GM12874 (cell line): ENCODE measurements at regions not wholly inside any gene's neighbourhood (a gene's known extent, or its start where the extent isn't known, plus 50 kb on each side); places are given as distances from the start of the nearest gene placed in this dataset.

ENCODE experiments used
- TF ChIP-seq, protein P1 (sequence below): IDR thresholded peaks from 2 replicates; pipeline ENCODE4 v1.5.1; 2011; ENCODE audit warnings: low read depth, mild to moderate bottlenecking, control low read depth, low read length, moderate library complexity; ENCODE audit not compliant: insufficient read depth

DNA sequence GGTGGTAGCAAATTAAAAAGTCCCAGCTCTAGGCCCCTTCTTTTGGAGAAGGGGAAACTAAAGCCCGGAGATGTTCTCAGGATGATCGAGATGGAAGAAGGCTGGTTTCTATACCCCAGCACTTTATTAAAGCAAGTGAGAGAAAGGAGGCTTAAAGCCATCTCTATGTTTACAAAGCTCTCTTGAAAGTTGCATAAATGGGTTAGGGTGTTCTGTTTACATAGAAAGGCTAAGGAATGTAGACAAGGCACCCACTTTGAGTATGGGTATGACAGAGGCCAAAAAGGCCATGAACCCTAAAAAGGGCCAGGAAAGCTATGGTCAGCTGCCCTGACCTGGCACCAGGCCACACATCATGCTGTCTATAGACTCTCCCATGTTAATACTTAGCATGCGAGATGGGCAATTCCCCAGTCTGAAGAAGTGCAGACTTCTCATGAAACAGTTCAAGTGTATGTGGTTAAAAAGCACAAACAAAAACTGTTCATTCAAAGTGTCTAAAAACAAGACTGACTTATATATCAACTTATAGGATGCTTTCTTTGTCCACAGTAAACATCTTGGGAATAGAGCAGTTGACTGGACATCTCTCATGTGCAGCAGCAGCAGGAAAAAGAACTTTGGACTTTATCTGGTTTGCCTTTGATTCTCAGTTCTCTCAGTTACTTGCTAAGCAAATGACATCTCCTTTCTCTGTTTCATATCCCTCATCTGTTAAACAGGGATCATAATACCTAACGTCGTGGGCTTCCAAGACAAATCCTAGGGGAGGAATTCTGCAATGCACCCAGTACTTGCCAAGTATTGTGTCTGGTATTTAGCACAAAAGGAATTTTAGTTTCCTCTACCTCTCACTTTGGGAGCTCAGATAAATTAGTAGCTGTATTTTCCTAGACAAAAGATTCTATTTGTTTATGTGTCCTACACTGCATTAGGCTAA lies 521.6 kb downstream of the PLPP3 start:
- TF ChIP-seq, protein P1, sequence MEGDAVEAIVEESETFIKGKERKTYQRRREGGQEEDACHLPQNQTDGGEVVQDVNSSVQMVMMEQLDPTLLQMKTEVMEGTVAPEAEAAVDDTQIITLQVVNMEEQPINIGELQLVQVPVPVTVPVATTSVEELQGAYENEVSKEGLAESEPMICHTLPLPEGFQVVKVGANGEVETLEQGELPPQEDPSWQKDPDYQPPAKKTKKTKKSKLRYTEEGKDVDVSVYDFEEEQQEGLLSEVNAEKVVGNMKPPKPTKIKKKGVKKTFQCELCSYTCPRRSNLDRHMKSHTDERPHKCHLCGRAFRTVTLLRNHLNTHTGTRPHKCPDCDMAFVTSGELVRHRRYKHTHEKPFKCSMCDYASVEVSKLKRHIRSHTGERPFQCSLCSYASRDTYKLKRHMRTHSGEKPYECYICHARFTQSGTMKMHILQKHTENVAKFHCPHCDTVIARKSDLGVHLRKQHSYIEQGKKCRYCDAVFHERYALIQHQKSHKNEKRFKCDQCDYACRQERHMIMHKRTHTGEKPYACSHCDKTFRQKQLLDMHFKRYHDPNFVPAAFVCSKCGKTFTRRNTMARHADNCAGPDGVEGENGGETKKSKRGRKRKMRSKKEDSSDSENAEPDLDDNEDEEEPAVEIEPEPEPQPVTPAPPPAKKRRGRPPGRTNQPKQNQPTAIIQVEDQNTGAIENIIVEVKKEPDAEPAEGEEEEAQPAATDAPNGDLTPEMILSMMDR: no peak

DNA sequence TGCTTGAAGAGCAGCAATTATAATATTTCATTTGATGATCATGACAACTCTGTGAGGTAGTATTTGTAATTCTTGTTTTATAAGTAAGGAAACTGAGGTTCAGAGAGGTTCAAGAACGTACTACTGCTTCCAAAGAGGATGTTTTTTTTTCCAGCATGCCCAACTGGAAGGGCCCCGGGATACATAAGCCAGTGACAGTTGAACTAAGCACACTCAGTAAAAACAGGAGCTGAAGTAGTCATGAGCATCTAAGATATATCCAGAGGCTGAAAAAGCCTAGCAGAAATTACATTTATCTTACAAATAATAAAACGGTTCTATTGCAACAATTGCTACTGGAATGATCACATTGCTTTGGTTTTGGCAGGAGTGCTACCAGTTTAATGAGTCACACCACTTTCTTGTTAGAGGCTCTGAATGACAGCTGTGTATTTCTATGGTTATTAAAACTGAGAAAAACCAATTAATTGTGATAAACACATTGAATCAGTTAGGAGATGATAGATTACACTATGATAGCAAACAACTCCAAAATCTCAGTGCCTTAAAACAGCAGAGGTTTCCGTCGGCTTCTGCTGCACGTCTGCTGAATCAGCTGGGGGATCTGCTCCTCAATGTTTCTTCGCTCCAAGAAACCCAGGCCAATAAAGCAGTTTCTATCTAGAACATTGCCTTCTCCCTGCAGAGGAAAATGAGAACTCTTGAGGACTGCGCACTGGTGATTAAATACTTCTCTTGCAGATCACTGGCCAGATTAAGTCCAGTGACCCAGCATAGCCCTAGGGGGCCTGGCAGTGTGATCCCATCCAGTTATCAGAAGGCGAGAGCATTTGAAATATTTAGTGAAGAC lies 522.7 kb downstream of the PLPP3 start:
- TF ChIP-seq, protein P1: no peak

DNA sequence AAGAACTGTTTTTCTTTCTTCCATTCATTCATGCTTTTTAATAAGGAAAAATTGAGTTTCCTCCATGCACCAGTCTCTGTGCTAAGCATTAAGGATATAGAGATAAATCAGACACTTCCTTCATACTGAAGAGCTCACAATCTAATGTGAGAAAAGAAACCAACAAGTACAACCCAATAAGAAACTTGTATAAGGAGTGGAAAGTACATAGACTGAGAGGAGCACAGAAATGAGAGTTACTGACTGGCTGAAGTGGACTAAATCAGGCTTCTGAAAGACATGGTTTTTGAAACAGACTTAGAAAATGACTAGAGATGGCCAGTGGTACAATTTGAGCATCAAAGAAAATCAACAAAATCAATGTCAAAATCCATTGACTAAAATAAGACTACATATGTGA lies 524.4 kb downstream of the PLPP3 start:
- TF ChIP-seq, protein P1: no peak

DNA sequence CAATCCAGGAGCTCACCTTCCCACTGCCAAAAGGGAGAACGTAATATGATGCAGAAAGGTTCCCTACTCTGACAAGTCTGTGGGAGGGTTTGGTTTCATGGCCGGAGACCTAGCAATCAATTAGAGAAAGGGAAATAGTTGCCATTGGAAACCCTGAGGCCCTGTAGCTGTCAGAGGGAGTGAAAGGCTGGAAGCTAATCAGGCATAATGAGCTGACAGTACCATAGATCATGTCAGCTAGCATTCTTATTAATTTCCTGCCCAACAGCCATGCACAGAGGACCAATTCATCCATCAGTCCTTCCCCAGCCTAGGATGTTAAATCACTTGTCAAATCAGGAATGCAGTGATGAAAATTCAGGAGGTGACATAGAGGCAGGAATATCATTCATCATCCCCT lies 527.3 kb downstream of the PLPP3 start:
- TF ChIP-seq, protein P1: no peak

DNA sequence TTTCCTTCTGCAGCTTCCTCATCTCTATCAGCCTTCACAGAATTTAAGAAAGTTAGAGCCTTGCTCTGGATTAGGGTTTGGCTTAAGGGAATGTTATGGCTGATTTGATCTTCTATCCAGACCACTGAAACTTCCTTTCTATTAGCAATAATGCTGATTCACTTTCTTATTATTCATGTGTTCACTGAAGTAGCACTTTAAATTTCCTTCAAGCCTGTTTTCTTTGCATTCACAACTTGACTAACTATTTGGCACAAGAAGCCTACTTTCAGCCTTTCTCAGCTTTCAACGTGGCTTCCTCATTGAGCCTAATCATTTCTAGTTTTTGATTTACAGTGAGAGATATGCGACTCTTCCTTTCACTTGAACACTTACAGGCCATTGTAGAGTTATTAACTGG lies 528.5 kb downstream of the PLPP3 start:
- TF ChIP-seq, protein P1: no peak

DNA sequence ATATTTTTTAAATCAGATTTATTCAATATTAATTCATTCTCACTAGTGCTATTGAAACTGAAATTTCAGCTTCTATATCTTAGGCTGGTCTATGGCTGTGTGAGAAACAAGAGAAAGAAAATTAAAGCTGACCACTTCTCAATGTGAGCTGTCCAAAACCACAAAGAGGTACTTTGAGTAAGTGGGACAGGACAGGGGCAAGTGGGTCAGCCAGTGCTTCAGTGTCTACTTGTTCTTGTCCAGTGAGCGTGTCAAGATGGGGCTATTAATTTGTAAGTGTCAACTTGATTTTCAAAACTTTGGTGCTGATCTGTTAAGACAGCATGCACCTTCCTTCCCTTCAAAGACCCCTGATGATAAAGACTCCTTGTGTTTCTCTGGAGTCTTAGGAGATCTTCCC lies 533.9 kb downstream of the PLPP3 start:
- TF ChIP-seq, protein P1: no peak

DNA sequence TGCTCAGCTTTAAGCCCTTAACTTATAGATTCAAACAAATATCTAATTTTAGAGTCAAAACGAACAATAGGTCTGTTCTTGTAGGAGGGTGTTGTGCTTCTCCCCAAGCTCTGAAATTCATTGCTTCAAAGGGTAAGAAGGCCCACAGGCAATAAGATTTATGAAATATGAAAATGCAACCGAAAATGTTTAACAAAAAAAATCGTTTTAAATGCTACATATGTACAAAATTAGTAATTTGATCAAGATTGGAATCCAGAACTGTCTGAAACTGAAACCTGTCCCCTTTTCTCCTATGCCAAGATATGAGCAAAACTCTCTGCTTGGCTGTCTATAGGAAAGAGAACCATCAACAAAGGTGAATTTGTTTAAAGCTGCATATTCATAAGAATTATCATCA lies 534.3 kb downstream of the PLPP3 start:
- TF ChIP-seq, protein P1: no peak
